ENCODE measurements at regions not wholly inside any gene's neighbourhood (a gene's known extent, or its start where the extent isn't known, plus 50 kb on each side); places are given as distances from the start of the nearest gene placed in this dataset.

DNA sequence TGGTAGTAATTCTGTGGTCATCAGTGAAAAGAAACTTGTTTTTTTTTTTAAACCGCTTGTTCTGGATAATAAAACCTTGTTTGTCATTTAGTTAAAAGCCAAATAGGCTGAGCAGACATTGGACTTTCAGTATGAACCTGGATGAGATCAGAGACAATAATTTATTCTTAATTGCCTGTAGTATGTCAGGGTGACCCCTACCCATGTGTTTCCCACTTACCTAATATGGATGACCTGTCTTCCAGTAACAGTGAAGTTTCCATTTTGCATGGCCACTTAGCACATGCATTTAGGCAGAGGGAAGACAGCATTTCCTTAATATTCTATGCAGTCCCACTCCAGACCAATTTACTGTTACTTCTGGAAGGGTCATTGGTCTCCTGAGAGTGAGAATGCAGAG is 87.6 kb upstream of the CFAP20DC start:
- TF ChIP-seq POLR2AphosphoS5 (IDR thresholded peaks at IDR 0.05; ENCODE audit: borderline replicate concordance, low read depth, low read length) (no peak), EZH2 (IDR thresholded peaks at IDR 0.05) (no peak)
